ENCODE measurements at regions not wholly inside any gene's neighbourhood (a gene's known extent, or its start where the extent isn't known, plus 50 kb on each side); places are given as distances from the start of the nearest gene placed in this dataset.

- TF ChIP-seq CTCF (IDR thresholded peaks at IDR 0.05) (no peak), POLR2A (IDR thresholded peaks at IDR 0.05) (no peak), POLR2AphosphoS5 (IDR thresholded peaks at IDR 0.05) (no peak)
Measured at GRCh38 chr16:64742455-64743223, 379.2 kb downstream of the CDH11 start.

Measured in transverse colon (tissue), 4 donors.